GM23248 (cell line): ENCODE measurements at regions not wholly inside any gene's neighbourhood (a gene's known extent, or its start where the extent isn't known, plus 50 kb on each side); places are given as distances from the start of the nearest gene placed in this dataset.

Experiments used
- EZH2 ChIP-seq: fragments of 200-600 bp; sonication (generic); IDR thresholded peaks from 2 replicates; pipeline ENCODE4 v1.6.1; 2018; ENCODE audit warnings: antibody characterized with exemption, mild to moderate bottlenecking; ENCODE audit not compliant: insufficient read depth, poor library complexity, severe bottlenecking
- EZH2phosphoT487 ChIP-seq: fragments of 200-600 bp; sonication (generic); IDR thresholded peaks from 2 replicates; pipeline ENCODE4 v1.6.1; 2018; ENCODE audit warnings: antibody characterized with exemption, moderate library complexity, mild to moderate bottlenecking, low read depth; ENCODE audit not compliant: insufficient read depth

- TF ChIP-seq EZH2phosphoT487 (no peak), EZH2 (no peak)
These were observed 287.8 kb upstream of the MVB12B start for GRCh38 chr9:126038790-126039189.
